Ectodermal cell (in vitro differentiated cells): ENCODE measurements at regions not wholly inside any gene's neighbourhood (a gene's known extent, or its start where the extent isn't known, plus 50 kb on each side); places are given as distances from the start of the nearest gene placed in this dataset.
"Not testable (repeated sequence)": the region's sequence is repeated elsewhere in the genome, so short reads cannot be mapped to it uniquely, and the experiment has no call there.

Experiments used
- H3K27ac ChIP-seq: 2 replicates; pipeline ENCODE4 v1.7.0; 2013; ENCODE audit warnings: mild to moderate bottlenecking, low read depth, low read length; ENCODE audit not compliant: insufficient read depth, poor library complexity, severe bottlenecking
- H3K27me3 ChIP-seq: 2 replicates; pipeline ENCODE4 v1.7.0; 2013; ENCODE audit warnings: mild to moderate bottlenecking, low read length; ENCODE audit not compliant: insufficient read depth, control insufficient read depth, poor library complexity, severe bottlenecking
- H3K36me3 ChIP-seq: one replicate; pipeline ENCODE4 v1.7.0; 2013; ENCODE audit warnings: low read length; ENCODE audit not compliant: control insufficient read depth, insufficient read depth
- H3K4me1 ChIP-seq: one replicate; pipeline ENCODE4 v1.7.0; 2013; ENCODE audit warnings: low read length; ENCODE audit not compliant: control insufficient read depth, insufficient read depth
- H3K4me3 ChIP-seq: 2 replicates; pipeline ENCODE4 v1.7.0; 2013; ENCODE audit warnings: low read depth, low read length, control low read depth; ENCODE audit not compliant: insufficient read depth
- H3K9me3 ChIP-seq: 2 replicates; pipeline ENCODE4 v1.7.0; 2013; ENCODE audit warnings: mild to moderate bottlenecking, low read length, moderate library complexity; ENCODE audit not compliant: control insufficient read depth
- WGBS, 2 experiments: methylation state at CpG; one replicate each; pipeline ENCODE4 v1.1.7; 2013; ENCODE audit warnings: missing lambda C conversion rate in 2 of 2; 5-methylcytosine and 5-hydroxymethylcytosine counted together

GRCh38 chr11:45413156-45413858, 127.2 kb upstream of the SYT13 start:
- peaks cover 6% of the 10 kb centered on the region for H3K27me3 ChIP-seq
- no peaks in the 10 kb centered on the region for H3K9me3 ChIP-seq
- WGBS, 2 experiments, result 74 to 75% methylated on average over 8 of the region's 8 CpGs
- H3K27ac ChIP-seq, result no peak overlapping the region
- peaks cover 19% of the 10 kb centered on the region for H3K4me1 ChIP-seq
- no peak overlapping the region for H3K4me3 ChIP-seq
- no peaks in the 10 kb centered on the region for H3K36me3 ChIP-seq

GRCh38 chr11:45412521-45412920, 126.4 kb upstream of the SYT13 start:
- Histone ChIP-seq H3K27ac (no peak overlapping the region), H3K27me3 (peaks cover 11% of the 10 kb centered on the region), H3K9me3 (no peaks in the 10 kb centered on the region), H3K4me3 (no peak overlapping the region), H3K36me3 (no peaks in the 10 kb centered on the region), H3K4me1 (peaks cover 19% of the 10 kb centered on the region)
- WGBS, 2 experiments, result 42 to 43% methylated on average over 5 of the region's 5 CpGs

GRCh38 chr11:45412051-45412471, 125.9 kb upstream of the SYT13 start:
- no peak overlapping the region for H3K27ac ChIP-seq
- H3K36me3 ChIP-seq, result no peaks in the 10 kb centered on the region
- no peak overlapping the region for H3K4me3 ChIP-seq
- H3K4me1 ChIP-seq, result peaks cover 19% of the 10 kb centered on the region
- H3K27me3 ChIP-seq, result peaks cover 15% of the 10 kb centered on the region
- no peaks in the 10 kb centered on the region for H3K9me3 ChIP-seq
- 34% methylated on average over 12 of the region's 12 CpGs for WGBS, 2 experiments

- no peaks in the 10 kb centered on the region for H3K9me3 ChIP-seq
- peaks cover 19% of the 10 kb centered on the region for H3K4me1 ChIP-seq
- peaks cover 17% of the 10 kb centered on the region for H3K27me3 ChIP-seq
- H3K27ac ChIP-seq, result no peak overlapping the region
- no peaks in the 10 kb centered on the region for H3K36me3 ChIP-seq
- no peak overlapping the region for H3K4me3 ChIP-seq
- 4 to 8% methylated on average over 7 of the region's 7 CpGs for WGBS, 2 experiments
Observed at GRCh38 chr11:45411228-45411946, 125.2 kb upstream of the SYT13 start.

GRCh38 chr11:45410391-45411227, 124.5 kb upstream of the SYT13 start:
- Histone ChIP-seq H3K4me3 (no peak overlapping the region), H3K4me1 (peaks cover 19% of the 10 kb centered on the region), H3K36me3 (no peaks in the 10 kb centered on the region), H3K9me3 (no peaks in the 10 kb centered on the region), H3K27ac (no peak overlapping the region), H3K27me3 (peaks cover 17% of the 10 kb centered on the region)
- whole genome bisulfite sequencing, 2 experiments, result 17 to 19% methylated on average over 12 of the region's 12 CpGs

GRCh38 chr11:45409587-45409986, 123.4 kb upstream of the SYT13 start:
- 60 to 72% methylated on average over 6 of the region's 6 CpGs for WGBS, 2 experiments

GRCh38 chr11:45407226-45407625, 121.1 kb upstream of the SYT13 start:
- no peak overlapping the region for H3K4me3 ChIP-seq
- H3K9me3 ChIP-seq, result no peaks in the 10 kb centered on the region
- no peak overlapping the region for H3K27ac ChIP-seq
- no peaks in the 10 kb centered on the region for H3K36me3 ChIP-seq
- WGBS, 2 experiments, result 58 to 61% methylated on average over 4 of the region's 4 CpGs
- H3K27me3 ChIP-seq, result peaks cover 17% of the 10 kb centered on the region
- peaks cover 19% of the 10 kb centered on the region for H3K4me1 ChIP-seq

More at GRCh38 chr11:45409587-45409986, 123.4 kb upstream of the SYT13 start:
- Histone ChIP-seq H3K27ac (no peak overlapping the region), H3K4me3 (no peak overlapping the region), H3K36me3 (no peaks in the 10 kb centered on the region), H3K9me3 (no peaks in the 10 kb centered on the region), H3K27me3 (peaks cover 17% of the 10 kb centered on the region), H3K4me1 (peaks cover 19% of the 10 kb centered on the region)

GRCh38 chr11:45405916-45406670, 120.0 kb upstream of the SYT13 start:
- Histone ChIP-seq H3K27me3 (peaks cover 17% of the 10 kb centered on the region), H3K36me3 (no peaks in the 10 kb centered on the region), H3K27ac (no peak overlapping the region), H3K4me3 (no peak overlapping the region), H3K9me3 (no peaks in the 10 kb centered on the region), H3K4me1 (peaks cover 7% of the 10 kb centered on the region)
- 63 to 77% methylated on average over 2 to 3 of the region's 3 CpGs for WGBS, 2 experiments

GRCh38 chr11:45403521-45403920, 117.4 kb upstream of the SYT13 start:
- H3K27ac ChIP-seq, H3K36me3 ChIP-seq, H3K9me3 ChIP-seq, H3K4me3 ChIP-seq, H3K4me1 ChIP-seq: not testable (repeated sequence)
- WGBS, 2 experiments, result 73 to 76% methylated on average over 1 of the region's 1 CpG
- H3K27me3 ChIP-seq, result peaks cover 11% of the 10 kb centered on the region
